Neuron (in vitro differentiated cells): ENCODE measurements at regions not wholly inside any gene's neighbourhood (a gene's known extent, or its start where the extent isn't known, plus 50 kb on each side); places are given as distances from the start of the nearest gene placed in this dataset.
"Not testable (repeated sequence)": the region's sequence is repeated elsewhere in the genome, so short reads cannot be mapped to it uniquely, and the experiment has no call there.

ENCODE experiments used
- H2AFZ ChIP-seq: one replicate; pipeline ENCODE4 v1.6.1; 2013; ENCODE audit warnings: low read depth, mild to moderate bottlenecking, inconsistent platforms, low read length, moderate library complexity
- H3K27me3 ChIP-seq: one replicate; pipeline ENCODE4 v1.6.1; 2013; ENCODE audit warnings: low read length; ENCODE audit not compliant: insufficient read depth
- H3K36me3 ChIP-seq: one replicate; pipeline ENCODE4 v1.6.1; 2013; ENCODE audit warnings: low read length; ENCODE audit not compliant: insufficient read depth
- H3K4me1 ChIP-seq: one replicate; pipeline ENCODE4 v1.6.1; 2013; ENCODE audit warnings: low read length; ENCODE audit not compliant: insufficient read depth
- H3K4me3 ChIP-seq: 2 replicates; pipeline ENCODE4 v1.5.1; 2013; ENCODE audit warnings: mild to moderate bottlenecking, low read length, moderate library complexity
- H3K9me3 ChIP-seq: one replicate; pipeline ENCODE4 v1.6.1; 2013; ENCODE audit warnings: low read length

DNA sequence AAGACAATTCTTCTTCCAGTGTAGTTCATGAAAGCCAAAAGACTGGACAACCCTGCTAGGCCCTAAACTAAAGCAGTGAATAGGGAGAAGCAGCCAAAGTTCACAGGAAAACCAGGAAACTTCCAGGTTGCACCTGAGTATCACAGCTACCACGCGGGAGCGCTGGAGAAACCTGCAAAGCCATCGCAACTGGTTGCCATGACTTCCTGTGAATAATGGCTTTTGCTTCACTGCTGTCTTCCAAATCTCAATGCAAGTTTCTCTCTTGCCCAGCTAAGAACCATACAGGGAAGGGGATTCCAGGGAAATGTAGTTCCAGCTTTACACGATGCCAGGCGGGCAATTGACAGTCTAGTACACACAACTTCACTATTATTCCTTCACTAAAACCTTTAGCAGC is 114.1 kb downstream of the GXYLT1 start:
- no peaks in the 10 kb centered on the region for H3K4me1 ChIP-seq
- H3K4me3 ChIP-seq: no peak overlapping the region
- no peaks in the 10 kb centered on the region for H3K9me3 ChIP-seq
- no peak overlapping the region for H2AFZ ChIP-seq
- no peaks in the 10 kb centered on the region for H3K27me3 ChIP-seq
- H3K36me3 ChIP-seq: no peaks in the 10 kb centered on the region

DNA sequence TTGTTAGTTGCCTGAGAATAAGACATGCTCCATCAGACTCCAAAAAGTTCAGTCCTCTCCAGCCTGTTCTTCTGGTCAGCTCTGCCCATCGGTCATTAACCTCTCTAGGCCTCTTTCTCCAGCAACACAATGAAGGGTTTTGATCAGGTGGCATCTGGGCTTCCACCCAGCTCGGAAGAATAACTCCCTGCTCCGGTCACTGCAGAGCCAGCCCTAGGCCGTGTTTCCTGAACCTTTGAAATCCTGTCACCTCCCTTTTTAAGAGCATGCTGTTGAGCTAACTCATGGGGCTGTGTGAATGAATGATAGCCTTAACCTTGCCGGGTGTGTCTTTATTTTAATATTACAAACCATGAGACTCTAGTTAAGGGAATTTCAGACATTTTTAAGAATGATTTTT is 117.1 kb downstream of the GXYLT1 start:
- Histone ChIP-seq H2AFZ (no peak overlapping the region), H3K36me3 (no peaks in the 10 kb centered on the region), H3K9me3 (no peaks in the 10 kb centered on the region), H3K4me1 (no peaks in the 10 kb centered on the region), H3K4me3 (no peak overlapping the region), H3K27me3 (no peaks in the 10 kb centered on the region)

DNA sequence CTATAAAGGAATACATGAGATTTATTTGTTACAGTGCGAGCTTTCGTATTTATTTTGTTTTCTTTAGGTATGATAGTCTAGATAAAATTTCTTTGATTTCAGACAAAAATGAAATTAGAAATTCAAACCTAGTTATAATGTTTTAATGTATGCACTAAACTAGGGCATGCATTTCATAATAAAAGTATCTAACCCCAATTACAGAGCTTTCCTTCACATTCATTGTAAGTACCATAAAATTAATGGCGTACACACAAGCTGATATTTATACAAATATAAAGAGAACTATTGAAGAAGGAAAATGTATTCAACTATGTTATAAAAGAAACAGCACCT is 120.2 kb downstream of the GXYLT1 start:
- Histone ChIP-seq H3K36me3 (no peaks in the 10 kb centered on the region), H3K9me3 (no peaks in the 10 kb centered on the region), H2AFZ (no peak overlapping the region), H3K4me1 (no peaks in the 10 kb centered on the region), H3K4me3 (no peak overlapping the region), H3K27me3 (no peaks in the 10 kb centered on the region)

DNA sequence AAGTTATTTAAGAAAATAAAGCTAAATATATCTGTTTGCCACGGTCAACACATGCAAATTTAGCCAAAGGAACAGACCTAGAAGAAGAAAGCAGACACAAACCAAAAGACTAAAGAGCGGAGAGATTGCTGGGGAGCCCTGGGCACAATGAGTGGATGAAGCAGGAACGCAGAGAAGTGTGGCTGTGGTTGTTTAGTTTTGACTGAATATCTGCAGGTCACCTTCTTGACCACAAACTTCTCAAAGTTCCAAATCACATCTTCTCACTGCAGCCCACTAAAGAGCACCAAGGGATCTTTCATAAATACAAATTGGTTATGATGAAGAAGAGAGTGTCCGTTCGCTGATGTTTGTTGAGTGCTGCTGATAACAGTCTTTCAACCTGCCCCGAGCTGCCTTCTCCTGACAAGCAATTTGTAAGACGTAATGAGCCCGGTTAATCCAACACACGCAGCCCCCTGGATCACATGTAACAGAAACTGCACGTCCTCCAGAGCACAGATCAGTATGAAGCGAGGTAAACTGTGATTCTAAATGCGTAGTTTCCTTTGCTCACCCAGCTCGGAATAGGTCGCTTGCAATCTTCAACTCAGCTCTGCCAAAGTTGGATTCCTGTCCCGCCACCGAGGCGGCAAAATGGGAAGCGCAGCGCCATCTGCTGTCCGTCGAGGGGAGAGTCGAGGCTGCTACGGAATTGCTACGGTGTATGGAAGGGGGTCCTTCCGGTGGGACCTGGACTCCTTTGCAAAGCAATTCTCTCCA is 120.8 kb downstream of the GXYLT1 start:
- no peak overlapping the region for H3K4me3 ChIP-seq

DNA sequence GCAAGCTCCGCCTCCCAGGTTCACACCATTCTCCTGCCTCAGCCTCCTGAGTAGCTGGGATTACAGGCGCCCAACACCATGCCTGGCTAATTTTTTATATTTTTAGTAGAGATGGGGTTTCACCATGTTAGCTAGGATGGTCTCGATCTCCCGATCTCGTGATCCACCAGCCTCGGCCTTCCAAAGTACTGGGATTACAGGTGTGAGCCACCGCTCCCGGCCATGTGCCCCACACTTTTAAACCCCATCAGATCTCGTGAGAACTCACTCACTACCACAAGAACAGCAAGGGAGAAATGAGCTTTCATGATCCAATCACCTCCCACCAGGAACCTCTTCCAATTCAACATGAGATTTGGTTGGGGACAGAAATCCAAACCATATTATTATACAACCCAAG is 122.7 kb downstream of the GXYLT1 start:
- H3K4me1 ChIP-seq, H2AFZ ChIP-seq, H3K27me3 ChIP-seq, H3K36me3 ChIP-seq, H3K4me3 ChIP-seq, H3K9me3 ChIP-seq: not testable (repeated sequence)

More for the DNA sequence above, 120.8 kb downstream of the GXYLT1 start:
- no peaks in the 10 kb centered on the region for H3K27me3 ChIP-seq
- no peaks in the 10 kb centered on the region for H3K4me1 ChIP-seq
- H2AFZ ChIP-seq: no peak overlapping the region
- no peaks in the 10 kb centered on the region for H3K9me3 ChIP-seq
- H3K36me3 ChIP-seq: no peaks in the 10 kb centered on the region

- no peak overlapping the region for H3K4me3 ChIP-seq
- H3K9me3 ChIP-seq: no peaks in the 10 kb centered on the region
- no peaks in the 10 kb centered on the region for H3K4me1 ChIP-seq
- no peaks in the 10 kb centered on the region for H3K36me3 ChIP-seq
- H3K27me3 ChIP-seq: no peaks in the 10 kb centered on the region
- H2AFZ ChIP-seq: no peak overlapping the region
These were observed 123.2 kb downstream of the GXYLT1 start for GRCh38 chr12:42021469-42021868.

DNA sequence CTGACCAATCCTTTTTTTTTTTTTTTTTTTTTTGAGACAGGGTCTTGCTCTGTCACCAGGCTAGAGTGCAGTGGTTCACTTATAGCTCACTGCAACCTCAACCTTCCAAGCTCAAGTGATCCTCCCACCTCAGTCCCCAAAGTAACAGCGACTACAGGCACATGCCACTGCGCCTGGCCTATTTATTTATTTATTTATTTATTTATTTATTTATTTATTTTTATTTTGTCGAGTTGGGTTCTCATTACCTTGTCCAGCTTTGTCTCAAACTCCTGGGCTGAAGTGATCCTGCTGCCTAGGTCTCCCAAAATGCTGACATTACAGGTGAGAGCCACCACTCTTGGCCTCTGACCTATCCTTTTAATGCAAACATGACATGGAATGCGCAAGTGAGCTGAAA is 124.4 kb downstream of the GXYLT1 start:
- Histone ChIP-seq H3K9me3 (no peaks in the 10 kb centered on the region), H3K4me3 (no peak overlapping the region), H2AFZ (no peak overlapping the region), H3K36me3 (no peaks in the 10 kb centered on the region), H3K27me3 (no peaks in the 10 kb centered on the region), H3K4me1 (no peaks in the 10 kb centered on the region)

DNA sequence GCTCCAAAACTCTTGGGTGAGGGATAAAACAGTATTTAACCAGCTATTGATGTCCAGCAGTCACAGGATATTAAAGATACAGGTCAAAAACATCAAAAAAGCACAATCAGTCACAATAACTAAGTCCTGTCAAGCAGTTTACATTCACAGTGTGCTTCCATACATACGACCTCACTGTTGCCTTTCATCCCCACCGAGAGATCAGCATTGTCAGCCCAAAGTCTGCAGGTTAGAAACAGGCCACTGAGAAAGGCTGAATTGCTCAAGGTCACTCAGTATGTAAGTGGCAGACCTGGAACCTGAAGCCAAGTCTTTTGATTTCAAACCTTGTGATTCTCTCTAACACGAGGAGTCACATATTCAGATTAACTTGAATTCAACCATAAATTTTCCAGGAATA is 124.9 kb downstream of the GXYLT1 start:
- H3K4me1 ChIP-seq: no peaks in the 10 kb centered on the region
- H3K9me3 ChIP-seq: no peaks in the 10 kb centered on the region
- no peak overlapping the region for H2AFZ ChIP-seq
- no peaks in the 10 kb centered on the region for H3K36me3 ChIP-seq
- no peak overlapping the region for H3K4me3 ChIP-seq
- no peaks in the 10 kb centered on the region for H3K27me3 ChIP-seq

GRCh38 chr12:42017051-42017450 is 127.6 kb downstream of the GXYLT1 start:
- no peaks in the 10 kb centered on the region for H3K36me3 ChIP-seq
- no peaks in the 10 kb centered on the region for H3K27me3 ChIP-seq
- no peaks in the 10 kb centered on the region for H3K9me3 ChIP-seq
- no peak overlapping the region for H2AFZ ChIP-seq
- no peaks in the 10 kb centered on the region for H3K4me1 ChIP-seq
- H3K4me3 ChIP-seq: no peak overlapping the region

DNA sequence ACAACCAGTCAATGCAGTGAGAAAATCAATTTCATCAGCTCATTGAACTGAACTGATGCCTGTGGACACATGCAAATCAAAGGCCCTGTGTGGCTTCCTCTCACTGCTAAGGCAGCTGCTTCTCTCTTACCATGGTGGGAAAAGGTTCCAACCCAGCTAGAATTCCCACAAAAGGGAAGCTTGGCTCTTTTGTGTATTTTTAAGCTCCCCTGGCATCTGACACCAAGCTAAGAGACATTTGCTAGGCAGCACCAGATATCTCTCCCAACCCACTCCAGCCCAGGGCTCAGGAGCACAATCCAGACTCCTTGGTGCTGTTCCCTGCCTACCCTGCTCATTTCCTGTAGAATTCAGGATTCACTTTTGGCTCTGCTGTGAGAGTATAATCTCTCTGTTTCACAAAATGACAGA is 129.6 kb downstream of the GXYLT1 start:
- Histone ChIP-seq H2AFZ (no peak overlapping the region), H3K4me3 (no peak overlapping the region), H3K4me1 (no peaks in the 10 kb centered on the region), H3K27me3 (no peaks in the 10 kb centered on the region), H3K36me3 (no peaks in the 10 kb centered on the region), H3K9me3 (no peaks in the 10 kb centered on the region)

- not testable (repeated sequence) for H3K36me3 ChIP-seq, H3K9me3 ChIP-seq, H2AFZ ChIP-seq, H3K4me3 ChIP-seq, H3K4me1 ChIP-seq, H3K27me3 ChIP-seq
These were observed 132.2 kb downstream of the GXYLT1 start for GRCh38 chr12:42012501-42012900.

GRCh38 chr12:42010715-42011114 is 134.0 kb downstream of the GXYLT1 start:
- H3K36me3 ChIP-seq: no peaks in the 10 kb centered on the region
- no peak overlapping the region for H3K4me3 ChIP-seq

GRCh38 chr12:42010257-42010656 is 134.4 kb downstream of the GXYLT1 start:
- Histone ChIP-seq H3K27me3 (no peaks in the 10 kb centered on the region), H3K36me3 (no peaks in the 10 kb centered on the region), H3K4me1 (no peaks in the 10 kb centered on the region), H3K9me3 (no peaks in the 10 kb centered on the region), H3K4me3 (no peak overlapping the region), H2AFZ (no peak overlapping the region)

More at GRCh38 chr12:42010715-42011114, 134.0 kb downstream of the GXYLT1 start:
- Histone ChIP-seq H3K27me3 (no peaks in the 10 kb centered on the region), H3K4me1 (no peaks in the 10 kb centered on the region), H2AFZ (no peak overlapping the region), H3K9me3 (no peaks in the 10 kb centered on the region)

DNA sequence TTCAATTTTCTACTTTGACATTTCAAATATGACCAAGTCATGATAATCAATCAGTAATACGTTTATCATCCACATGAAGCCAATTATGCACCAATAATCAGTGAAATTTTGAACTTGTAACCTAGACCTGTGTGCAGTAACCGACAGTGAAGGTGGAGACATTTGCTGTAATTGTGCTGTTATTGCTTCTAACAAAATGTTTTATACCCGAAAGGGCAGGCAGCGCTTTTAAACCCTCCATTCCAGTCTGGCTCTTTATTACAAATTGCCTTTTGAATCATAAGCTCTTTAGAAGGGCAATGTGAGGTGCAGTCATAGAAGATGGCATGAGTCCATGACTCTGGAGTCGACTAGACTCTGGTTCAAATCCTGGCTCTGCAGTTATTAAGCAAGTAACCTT is 135.7 kb downstream of the GXYLT1 start:
- Histone ChIP-seq H3K9me3 (no peaks in the 10 kb centered on the region), H3K36me3 (no peaks in the 10 kb centered on the region), H3K4me1 (no peaks in the 10 kb centered on the region), H3K4me3 (no peak overlapping the region), H2AFZ (no peak overlapping the region), H3K27me3 (no peaks in the 10 kb centered on the region)
